OCI-LY7 (cell line): ENCODE measurements at regions not wholly inside any gene's neighbourhood (a gene's known extent, or its start where the extent isn't known, plus 50 kb on each side); places are given as distances from the start of the nearest gene placed in this dataset.

Experiments
- BruUV-seq: library from RNA; stranded (reverse); fragments of 400-500 nt; replicated peaks from 2 replicates; lab custom pipeline; 2021; lab: Mats Ljungman, UMichigan
- CTCF ChIA-PET: fragments of 300-600 bp; sonication (Branson Sonifier 250); formaldehyde crosslinking; loops from one replicate; lab custom pipeline; 2022; ENCODE audit warnings: antibody characterized with exemption; ENCODE audit not compliant: unreplicated experiment; lab: Charles Lee
- POLR2A ChIA-PET: fragments of 300-600 bp; sonication (Branson Sonifier 250); formaldehyde crosslinking; loops from one replicate; lab custom pipeline; 2022; ENCODE audit warnings: antibody characterized with exemption; lab: Charles Lee
- DNase-seq: peaks from one replicate; pipeline ENCODE4 v3.0.0-alpha.2; 2015; ENCODE audit warnings: low spot score
- H2AFZ ChIP-seq: fragments of 200-600 bp; sonication (generic), shearing (Covaris generic); 2 replicates; pipeline ENCODE4 v1.6.1; 2014; ENCODE audit warnings: mild to moderate bottlenecking, antibody characterized with exemption, low read length, moderate library complexity
- H3K27ac ChIP-seq: fragments of 200-600 bp; sonication (generic); 2 replicates; pipeline ENCODE4 v1.5.1; 2014; ENCODE audit warnings: mixed run types, low read depth, mild to moderate bottlenecking, moderate library complexity, low read length, inconsistent platforms; ENCODE audit not compliant: poor library complexity, severe bottlenecking
- H3K36me3 ChIP-seq: fragments of 200-600 bp; sonication (generic); 2 replicates; pipeline ENCODE4 v1.6.1; 2014; ENCODE audit warnings: mild to moderate bottlenecking, antibody characterized with exemption, low read length, moderate library complexity, mixed read lengths; ENCODE audit not compliant: insufficient read depth
- H3K4me1 ChIP-seq: fragments of 200-600 bp; sonication (generic); 2 replicates; pipeline ENCODE4 v1.5.1; 2014; ENCODE audit warnings: mild to moderate bottlenecking, low read length; ENCODE audit not compliant: insufficient read depth, poor library complexity, severe bottlenecking
- H3K4me2 ChIP-seq: fragments of 200-600 bp; sonication (generic); 2 replicates; pipeline ENCODE4 v1.6.1; 2014; ENCODE audit warnings: mild to moderate bottlenecking, low read length
- H3K4me3 ChIP-seq: fragments of 200-600 bp; sonication (generic); 2 replicates; pipeline ENCODE4 v1.5.1; 2014; ENCODE audit warnings: mild to moderate bottlenecking, low read depth, low read length; ENCODE audit not compliant: poor library complexity, severe bottlenecking
- H3K79me2 ChIP-seq: fragments of 200-600 bp; sonication (generic); 2 replicates; pipeline ENCODE4 v1.6.1; 2016; ENCODE audit warnings: low read depth, mild to moderate bottlenecking, low read length, moderate library complexity, mixed read lengths; ENCODE audit not compliant: insufficient read depth
- H3K9me2 ChIP-seq: fragments of 200-600 bp; sonication (generic); 2 replicates; pipeline ENCODE4 v1.6.1; 2016; ENCODE audit warnings: mild to moderate bottlenecking, low read length, mixed read lengths; ENCODE audit not compliant: insufficient read depth
- H3K9me3 ChIP-seq: fragments of 200-600 bp; sonication (generic); 2 replicates; pipeline ENCODE4 v1.6.1; 2014; ENCODE audit warnings: mild to moderate bottlenecking, mixed run types, low read length, mixed read lengths
- H4K20me1 ChIP-seq: fragments of 200-600 bp; sonication (generic); 2 replicates; pipeline ENCODE4 v1.6.1; 2014; ENCODE audit warnings: mild to moderate bottlenecking, antibody characterized with exemption, low read length, moderate library complexity, mixed read lengths; ENCODE audit not compliant: insufficient read depth
- CTCF ChIP-seq: fragments of 200-600 bp; sonication (generic); conservative IDR thresholded peaks from 2 replicates; pipeline ENCODE4 v1.5.1; 2014; ENCODE audit warnings: mild to moderate bottlenecking, antibody characterized with exemption, low read length, moderate library complexity, mixed read lengths
- EZH2phosphoT487 ChIP-seq: fragments of 200-600 bp; sonication (generic); IDR thresholded peaks from 2 replicates; pipeline ENCODE4 v1.6.1; 2018; ENCODE audit warnings: low read depth, borderline replicate concordance, mild to moderate bottlenecking, mixed run types, antibody characterized with exemption, low read length, moderate library complexity, mixed read lengths
- intact Hi-C: fragments of 100-400 bp; cut with micrococcal nuclease; formaldehyde crosslinking; loops from one replicate; pipeline ENCODE4 v1.10.0; 2022; ENCODE audit not compliant: unreplicated experiment

GRCh38 chrX:122441451-122441850 lies 742.6 kb upstream of the GRIA3 start:
- Histone ChIP-seq H3K9me3 (no peaks in the 10 kb centered on the region), H2AFZ (no peak overlapping the region), H3K4me1 (no peaks in the 10 kb centered on the region), H3K4me3 (no peak overlapping the region), H3K27ac (no peak overlapping the region), H3K9me2 (no peaks in the 10 kb centered on the region), H3K36me3 (no peaks in the 10 kb centered on the region), H3K79me2 (no peaks in the 10 kb centered on the region), H3K4me2 (no peak overlapping the region), H4K20me1 (no peaks in the 10 kb centered on the region)
- DNase-seq = no peak
- intact Hi-C loops = no loop called here
- TF ChIP-seq EZH2phosphoT487 = no peak
- TF ChIP-seq CTCF = no peak
- CTCF ChIA-PET = no interaction called here
- no TSS peak for BruUV-seq
- POLR2A ChIA-PET = no interaction called here

- TF ChIP-seq EZH2phosphoT487 = no peak
- no peak for TF ChIP-seq CTCF
- no peaks in the 10 kb centered on the region for H3K9me3 ChIP-seq
- no TSS peak for BruUV-seq
- no peaks in the 10 kb centered on the region for H3K9me2 ChIP-seq
- intact Hi-C loops = no loop called here
- no peak overlapping the region for H3K4me3 ChIP-seq
- DNase-seq = no peak
- no peak overlapping the region for H2AFZ ChIP-seq
- no peaks in the 10 kb centered on the region for H4K20me1 ChIP-seq
- no peak overlapping the region for H3K4me2 ChIP-seq
- no peaks in the 10 kb centered on the region for H3K36me3 ChIP-seq
- POLR2A ChIA-PET = no interaction called here
- no peaks in the 10 kb centered on the region for H3K79me2 ChIP-seq
- H3K4me1 ChIP-seq = no peaks in the 10 kb centered on the region
- CTCF ChIA-PET = no interaction called here
- H3K27ac ChIP-seq = no peak overlapping the region
These were observed 738.6 kb upstream of the GRIA3 start for GRCh38 chrX:122445466-122445865.

- intact Hi-C loops = loop anchor here (10.0 kb wide), 1 partner anchor 320 kb away; no protein-coding TSS in a partner anchor
These were observed 719.7 kb upstream of the GRIA3 start for GRCh38 chrX:122464341-122464740.

More at GRCh38 chrX:122464341-122464740, 719.7 kb upstream of the GRIA3 start:
- CTCF ChIA-PET = no interaction called here
- no TSS peak for BruUV-seq
- no peaks in the 10 kb centered on the region for H3K4me1 ChIP-seq
- POLR2A ChIA-PET = no interaction called here
- no peak overlapping the region for H2AFZ ChIP-seq
- no peak for TF ChIP-seq CTCF
- no peak for TF ChIP-seq EZH2phosphoT487
- H3K9me2 ChIP-seq = no peaks in the 10 kb centered on the region
- no peak overlapping the region for H3K4me2 ChIP-seq
- no peak for DNase-seq
- no peaks in the 10 kb centered on the region for H3K79me2 ChIP-seq
- no peak overlapping the region for H3K27ac ChIP-seq
- H4K20me1 ChIP-seq = no peaks in the 10 kb centered on the region
- H3K4me3 ChIP-seq = no peak overlapping the region
- no peaks in the 10 kb centered on the region for H3K9me3 ChIP-seq
- H3K36me3 ChIP-seq = no peaks in the 10 kb centered on the region
